IgD-negative memory B cell (primary cell): ENCODE measurements at regions not wholly inside any gene's neighbourhood (a gene's known extent, or its start where the extent isn't known, plus 50 kb on each side); places are given as distances from the start of the nearest gene placed in this dataset.

Source experiments
- H3K27ac Mint-ChIP-seq, 3 donors: one replicate each; pipeline ENCODE4 v1.8.0; 2020 to 2022; ENCODE audit warnings: mild to moderate bottlenecking in 3 of 3, mixed read lengths in 3 of 3, moderate library complexity in 1 of 3
- H3K27me3 Mint-ChIP-seq: one replicate; pipeline ENCODE4 v1.8.0; 2021; ENCODE audit warnings: mixed read lengths
- H3K36me3 Mint-ChIP-seq: one replicate; pipeline ENCODE4 v1.8.0; 2020; ENCODE audit warnings: mild to moderate bottlenecking, mixed read lengths
- H3K4me1 Mint-ChIP-seq, 3 donors: one replicate each; pipeline ENCODE4 v1.8.0; 2020 to 2022; ENCODE audit warnings: mixed read lengths in 3 of 3, mild to moderate bottlenecking in 1 of 3
- H3K4me3 Mint-ChIP-seq, 4 donors: one replicate each; pipeline ENCODE4 v1.8.0; 2020 to 2022; ENCODE audit warnings: mild to moderate bottlenecking in 4 of 4, mixed read lengths in 4 of 4, moderate library complexity in 3 of 4
- H3K9me3 Mint-ChIP-seq, 3 donors: one replicate each; pipeline ENCODE4 v1.8.0; 2020 to 2021; ENCODE audit warnings: mixed read lengths in 3 of 3, mild to moderate bottlenecking in 1 of 3

DNA sequence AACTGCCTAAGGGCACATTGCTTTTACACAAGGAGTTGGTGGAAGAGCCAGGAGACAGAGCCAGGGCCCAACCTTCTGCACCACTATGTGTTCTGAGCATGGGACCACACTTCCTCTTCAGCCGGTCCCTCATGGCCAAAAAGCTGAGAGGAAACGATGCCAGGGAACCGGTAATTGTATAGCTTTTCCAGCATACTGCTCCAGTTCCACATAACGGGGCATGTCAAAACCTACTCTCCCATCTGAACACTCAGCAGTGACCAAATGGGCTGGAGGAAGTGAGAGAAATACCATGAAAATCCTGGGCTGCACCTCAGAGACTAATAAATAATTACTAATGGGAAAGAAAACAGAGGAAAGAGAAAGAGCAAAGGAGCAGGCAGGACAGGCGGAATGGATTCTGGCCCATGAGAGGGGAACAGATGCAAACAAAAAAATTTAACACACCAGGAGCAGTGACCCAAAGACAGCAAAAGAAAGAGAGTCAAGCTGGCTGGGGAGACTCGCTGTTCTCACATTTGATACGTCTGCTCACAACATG lies 52.0 kb upstream of the BMP2 start:
- no peaks in the 10 kb centered on the region for H3K4me1 Mint-ChIP-seq
- no peaks in the 10 kb centered on the region for H3K27me3 Mint-ChIP-seq
- peaks cover 3 to 11% (median 5%) of the 10 kb centered on the region in 3 donors for H3K9me3 Mint-ChIP-seq

GRCh38 chr20:6714279-6714711 lies 53.2 kb upstream of the BMP2 start:
- H3K9me3 Mint-ChIP-seq = peaks cover 0 to 7% (median 4%) of the 10 kb centered on the region in 3 donors
- H3K27me3 Mint-ChIP-seq = no peaks in the 10 kb centered on the region
- H3K4me1 Mint-ChIP-seq = no peaks in the 10 kb centered on the region
- H3K27ac Mint-ChIP-seq = no peak overlapping the region
- H3K4me3 Mint-ChIP-seq = no peak overlapping the region
- no peaks in the 10 kb centered on the region for H3K36me3 Mint-ChIP-seq

More for the DNA sequence above, 52.0 kb upstream of the BMP2 start:
- Mint-ChIP-seq H3K4me3 (no peak overlapping the region), H3K27ac (no peak overlapping the region), H3K36me3 (no peaks in the 10 kb centered on the region)

- Mint-ChIP-seq H3K9me3 (peaks cover 0 to 2% (median under 1%) of the 10 kb centered on the region in 3 donors), H3K4me1 (no peaks in the 10 kb centered on the region), H3K4me3 (no peak overlapping the region), H3K27me3 (no peaks in the 10 kb centered on the region), H3K36me3 (no peaks in the 10 kb centered on the region), H3K27ac (peak overlapping the region in 1 of 3 donors; percentile 62)
Measured at GRCh38 chr20:6711951-6712649, 55.4 kb upstream of the BMP2 start.

GRCh38 chr20:6709910-6710595 lies 57.4 kb upstream of the BMP2 start:
- H3K4me3 Mint-ChIP-seq = no peak overlapping the region
- H3K27me3 Mint-ChIP-seq = no peaks in the 10 kb centered on the region

GRCh38 chr20:6708010-6708409 lies 59.5 kb upstream of the BMP2 start:
- Mint-ChIP-seq H3K27me3 (no peaks in the 10 kb centered on the region), H3K4me1 (no peaks in the 10 kb centered on the region), H3K9me3 (peaks cover 0 to 4% (median 2%) of the 10 kb centered on the region in 3 donors), H3K27ac (no peak overlapping the region), H3K4me3 (no peak overlapping the region), H3K36me3 (no peaks in the 10 kb centered on the region)

More at GRCh38 chr20:6709910-6710595, 57.4 kb upstream of the BMP2 start:
- Mint-ChIP-seq H3K9me3 (peaks cover 0 to 4% (median 2%) of the 10 kb centered on the region in 3 donors), H3K36me3 (no peaks in the 10 kb centered on the region), H3K4me1 (no peaks in the 10 kb centered on the region), H3K27ac (no peak overlapping the region)

DNA sequence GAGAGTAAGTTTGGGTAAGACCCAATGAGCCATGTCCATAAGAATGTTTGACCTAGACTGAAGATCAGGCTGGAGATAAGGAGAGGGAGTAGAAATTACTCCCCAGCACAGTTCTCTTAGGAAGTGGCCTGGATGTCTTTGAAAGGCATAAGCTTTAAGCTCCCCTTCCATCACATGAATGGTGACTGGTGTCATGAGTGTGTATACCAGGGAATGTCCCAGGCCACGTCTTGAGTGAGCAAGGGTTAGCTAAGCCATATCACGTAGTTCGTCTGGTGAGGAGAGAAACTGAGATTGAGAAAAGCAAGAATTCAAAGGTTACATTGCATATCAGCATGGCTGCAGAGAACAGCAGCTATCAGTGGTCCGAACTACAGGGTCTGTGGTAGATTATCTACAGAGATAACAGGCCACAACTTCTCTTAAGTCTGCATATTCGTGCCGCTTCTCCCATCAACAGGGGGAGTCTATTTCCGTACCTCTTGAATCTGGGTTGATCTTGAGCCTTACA lies 60.1 kb upstream of the BMP2 start:
- Mint-ChIP-seq H3K9me3 (peaks cover 0 to 4% (median 2%) of the 10 kb centered on the region in 3 donors), H3K27me3 (no peaks in the 10 kb centered on the region), H3K27ac (no peak overlapping the region), H3K36me3 (no peaks in the 10 kb centered on the region), H3K4me1 (no peaks in the 10 kb centered on the region), H3K4me3 (no peak overlapping the region)

- Mint-ChIP-seq H3K4me1 (no peaks in the 10 kb centered on the region), H3K4me3 (no peak overlapping the region), H3K27ac (no peak overlapping the region), H3K27me3 (no peaks in the 10 kb centered on the region), H3K9me3 (peaks cover 0 to 4% (median 0%) of the 10 kb centered on the region in 3 donors), H3K36me3 (no peaks in the 10 kb centered on the region)
Measured at GRCh38 chr20:6705926-6706548, 61.4 kb upstream of the BMP2 start.

GRCh38 chr20:6705106-6705766 lies 62.2 kb upstream of the BMP2 start:
- Mint-ChIP-seq H3K9me3 (peaks cover 0 to 4% (median 0%) of the 10 kb centered on the region in 3 donors), H3K36me3 (no peaks in the 10 kb centered on the region), H3K4me3 (no peak overlapping the region), H3K4me1 (no peaks in the 10 kb centered on the region), H3K27ac (no peak overlapping the region), H3K27me3 (no peaks in the 10 kb centered on the region)

DNA sequence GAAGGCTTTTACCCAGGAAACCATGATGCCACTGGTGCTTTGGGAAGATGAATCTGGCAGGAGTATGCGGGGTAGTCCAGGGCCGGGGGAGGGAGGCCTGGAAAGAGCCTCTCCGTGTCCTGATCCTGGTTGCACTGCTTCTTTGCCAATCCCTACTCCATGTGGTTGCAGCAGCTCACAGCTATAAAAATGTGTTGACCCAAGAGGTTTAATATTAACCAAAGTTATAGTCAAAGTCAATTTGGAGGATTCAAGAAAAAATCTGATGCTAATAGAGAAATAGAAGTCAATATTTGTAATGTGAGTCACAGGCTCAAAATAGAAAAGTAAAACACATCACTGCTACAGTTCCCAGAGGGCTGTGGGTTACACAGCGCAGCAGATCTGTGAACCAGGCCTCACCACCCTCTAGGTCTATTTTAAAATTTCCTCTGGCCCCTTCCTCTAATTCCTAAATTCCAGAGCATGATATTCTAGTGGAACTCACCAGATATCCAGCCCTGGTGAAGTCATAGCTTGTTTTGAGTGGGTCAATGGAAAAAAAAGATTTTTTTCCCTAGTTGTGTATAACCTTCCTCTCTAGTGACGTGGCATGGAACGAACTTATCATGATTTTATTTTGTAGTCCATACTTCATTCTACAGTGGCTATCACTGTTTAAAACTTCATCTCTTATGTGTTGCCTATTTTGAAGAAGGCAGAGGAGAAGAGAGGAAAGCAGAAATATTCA lies 63.2 kb upstream of the BMP2 start:
- no peak overlapping the region for H3K27ac Mint-ChIP-seq
- H3K9me3 Mint-ChIP-seq = peaks cover 0 to 4% (median 0%) of the 10 kb centered on the region in 3 donors
- H3K27me3 Mint-ChIP-seq = no peaks in the 10 kb centered on the region
- H3K4me3 Mint-ChIP-seq = no peak overlapping the region
- no peaks in the 10 kb centered on the region for H3K4me1 Mint-ChIP-seq
- H3K36me3 Mint-ChIP-seq = no peaks in the 10 kb centered on the region

- Mint-ChIP-seq H3K4me1 (no peaks in the 10 kb centered on the region), H3K36me3 (no peaks in the 10 kb centered on the region), H3K27me3 (no peaks in the 10 kb centered on the region), H3K4me3 (no peak overlapping the region), H3K27ac (no peak overlapping the region), H3K9me3 (peaks cover 0 to 4% (median 0%) of the 10 kb centered on the region in 3 donors)
Measured at GRCh38 chr20:6703656-6704055, 63.8 kb upstream of the BMP2 start.

GRCh38 chr20:6703047-6703446 lies 64.4 kb upstream of the BMP2 start:
- H3K4me3 Mint-ChIP-seq = no peak overlapping the region
- no peaks in the 10 kb centered on the region for H3K27me3 Mint-ChIP-seq
- H3K9me3 Mint-ChIP-seq = peaks cover 0 to 4% (median 0%) of the 10 kb centered on the region in 3 donors
- H3K27ac Mint-ChIP-seq = no peak overlapping the region
- H3K36me3 Mint-ChIP-seq = no peaks in the 10 kb centered on the region
- no peaks in the 10 kb centered on the region for H3K4me1 Mint-ChIP-seq

DNA sequence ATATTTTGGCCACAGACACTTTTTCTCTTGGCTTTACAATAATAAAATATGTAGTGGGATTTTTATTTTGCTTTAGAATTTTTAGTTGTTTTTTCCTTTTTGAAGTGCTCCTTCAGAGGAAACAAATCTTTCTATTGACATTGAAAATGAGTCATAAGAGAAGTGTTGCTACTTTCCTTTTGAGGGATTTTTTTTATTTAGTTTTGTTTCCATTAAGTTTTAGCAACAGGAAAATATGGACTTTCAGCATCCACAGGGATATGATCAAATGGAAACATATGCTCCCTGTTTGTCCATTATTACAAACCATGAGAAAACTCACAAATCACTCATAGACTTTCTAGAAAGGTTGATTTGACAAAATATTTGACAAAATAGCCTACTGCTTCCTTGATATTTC lies 65.3 kb upstream of the BMP2 start:
- Mint-ChIP-seq H3K4me1 (no peaks in the 10 kb centered on the region), H3K9me3 (peaks cover 0 to 3% (median 3%) of the 10 kb centered on the region in 3 donors), H3K4me3 (no peak overlapping the region)

DNA sequence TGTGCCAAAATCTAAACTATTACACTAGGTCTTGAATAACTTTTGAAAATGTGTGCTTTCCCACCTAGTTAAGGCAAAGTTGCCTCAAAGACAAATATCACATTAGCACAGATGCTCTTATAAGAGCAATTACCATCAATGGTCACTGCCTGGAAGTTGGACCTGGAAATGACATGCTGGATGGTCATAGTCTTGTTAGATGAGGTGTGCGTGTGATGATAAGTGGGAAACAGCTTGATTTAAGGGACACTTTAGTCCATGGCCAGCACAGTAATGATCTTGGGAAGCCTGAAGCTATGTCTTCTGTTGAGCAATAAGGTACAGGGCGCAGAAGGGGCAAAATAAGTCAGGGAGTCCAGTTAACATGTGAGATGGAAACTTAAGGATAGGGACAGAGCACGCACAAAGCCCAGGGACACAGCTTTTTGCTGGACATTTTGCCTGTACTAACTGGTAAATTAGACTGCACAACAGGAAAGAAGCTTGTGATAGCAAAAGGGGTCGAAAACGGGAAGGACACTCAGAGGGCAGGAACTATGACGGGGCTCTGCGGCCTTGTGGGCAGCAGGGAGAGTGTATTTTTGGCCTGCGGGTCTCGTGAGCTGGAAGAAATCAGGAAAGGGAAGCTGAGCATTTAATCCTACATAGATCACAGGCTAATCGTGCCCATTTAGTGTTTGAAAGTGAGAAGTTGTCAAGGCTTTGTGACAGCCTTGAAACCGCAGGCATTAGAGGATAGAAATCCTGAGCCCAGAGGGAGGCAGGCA lies 66.7 kb upstream of the BMP2 start:
- no peaks in the 10 kb centered on the region for H3K4me1 Mint-ChIP-seq
- H3K36me3 Mint-ChIP-seq = no peaks in the 10 kb centered on the region
- peaks cover 0 to 3% (median 0%) of the 10 kb centered on the region in 3 donors for H3K9me3 Mint-ChIP-seq
- H3K4me3 Mint-ChIP-seq = no peak overlapping the region
- no peak overlapping the region for H3K27ac Mint-ChIP-seq
- no peaks in the 10 kb centered on the region for H3K27me3 Mint-ChIP-seq

More for the DNA sequence above, 65.3 kb upstream of the BMP2 start:
- Mint-ChIP-seq H3K27me3 (no peaks in the 10 kb centered on the region), H3K27ac (no peak overlapping the region), H3K36me3 (no peaks in the 10 kb centered on the region)
